GM21717 (cell line): ENCODE measurements at regions not wholly inside any gene's neighbourhood (a gene's known extent, or its start where the extent isn't known, plus 50 kb on each side); places are given as distances from the start of the nearest gene placed in this dataset.

ENCODE experiments used
- ATAC-seq: cut with Tn5 transposase; IDR thresholded peaks from one replicate; pipeline ENCODE4 v1.9.1; 2021; ENCODE audit warnings: mild to moderate bottlenecking, moderate library complexity; ENCODE audit not compliant: unreplicated experiment

GRCh38 chr4:23212558-23212957 lies 519.8 kb downstream of the GBA3 start:
- no peak for ATAC-seq

- ATAC-seq = no peak
Observed at GRCh38 chr4:23207059-23207458, 514.3 kb downstream of the GBA3 start.

- ATAC-seq = no peak
Observed at GRCh38 chr4:23202712-23203247, 510.0 kb downstream of the GBA3 start.

GRCh38 chr4:23194751-23195150 lies 502.0 kb downstream of the GBA3 start:
- ATAC-seq = no peak

- no peak for ATAC-seq
Observed at GRCh38 chr4:23174179-23174578, 481.4 kb downstream of the GBA3 start.

GRCh38 chr4:23171976-23172375 lies 479.2 kb downstream of the GBA3 start:
- ATAC-seq = no peak

GRCh38 chr4:23169608-23170311 lies 477.0 kb downstream of the GBA3 start:
- ATAC-seq = no peak

GRCh38 chr4:23166919-23167318 lies 474.2 kb downstream of the GBA3 start:
- no peak for ATAC-seq

- no peak for ATAC-seq
Observed at GRCh38 chr4:23166407-23166806, 473.7 kb downstream of the GBA3 start.

- ATAC-seq = no peak
Observed at GRCh38 chr4:23165669-23166068, 472.9 kb downstream of the GBA3 start.

- no peak for ATAC-seq
Observed at GRCh38 chr4:23163647-23164436, 471.1 kb downstream of the GBA3 start.

- no peak for ATAC-seq
Observed at GRCh38 chr4:23162275-23162674, 469.5 kb downstream of the GBA3 start.

GRCh38 chr4:23161787-23162186 lies 469.1 kb downstream of the GBA3 start:
- no peak for ATAC-seq

GRCh38 chr4:23153076-23153475 lies 460.3 kb downstream of the GBA3 start:
- ATAC-seq = no peak

GRCh38 chr4:23149815-23150214 lies 457.1 kb downstream of the GBA3 start:
- ATAC-seq = no peak

GRCh38 chr4:23144707-23145106 lies 452.0 kb downstream of the GBA3 start:
- ATAC-seq = no peak

- peak; percentile 80 for ATAC-seq
Observed at GRCh38 chr4:23135792-23136645, 443.3 kb downstream of the GBA3 start.

GRCh38 chr4:23134331-23134730 lies 441.6 kb downstream of the GBA3 start:
- ATAC-seq = no peak

- no peak for ATAC-seq
Observed at GRCh38 chr4:23130845-23131244, 438.1 kb downstream of the GBA3 start.

- ATAC-seq = no peak
Observed at GRCh38 chr4:23125118-23125517, 432.4 kb downstream of the GBA3 start.
